Upper lobe of left lung (tissue), 6 donors: ENCODE measurements at regions not wholly inside any gene's neighbourhood (a gene's known extent, or its start where the extent isn't known, plus 50 kb on each side); places are given as distances from the start of the nearest gene placed in this dataset.

Source experiments
- ATAC-seq, 2 donors: fragments of 200-7000 bp; cut with Tn5 transposase; one replicate each; pipeline ENCODE4 v1.9.1; 2022; ENCODE audit warnings: mild to moderate bottlenecking in 2 of 2, moderate library complexity in 2 of 2; ENCODE audit not compliant: low FRiP score in 2 of 2
- DNase-seq, 2 donors: peaks; one replicate each; pipeline ENCODE4 v3.0.0-alpha.2; 2019 to 2020
- H3K27ac ChIP-seq, 4 donors: fragments of 200-600 bp; sonication (generic); one replicate each; pipeline ENCODE4 v1.5.1; 2016 to 2019
- H3K27me3 ChIP-seq, 4 donors: fragments of 200-600 bp; sonication (generic); one replicate each; pipeline ENCODE4 v1.5.1; 2017 to 2019
- H3K36me3 ChIP-seq, 4 donors: fragments of 200-600 bp; sonication (generic); one replicate each; pipeline ENCODE4 v1.5.1; 2016 to 2019
- H3K4me1 ChIP-seq, 4 donors: fragments of 200-600 bp; sonication (generic); one replicate each; pipeline ENCODE4 v1.5.1; 2018 to 2019
- H3K4me3 ChIP-seq, 4 donors: fragments of 200-600 bp; sonication (generic); one replicate each; pipeline ENCODE4 v1.5.1; 2017 to 2019; ENCODE audit warnings: mild to moderate bottlenecking in 2 of 4, moderate library complexity in 1 of 4
- H3K9me3 ChIP-seq, 4 donors: fragments of 200-600 bp; sonication (generic); one replicate each; pipeline ENCODE4 v1.5.1; 2018 to 2019
- CTCF ChIP-seq, 6 experiments: fragments of 450-650 bp in 4 of 6; fragments of 200-600 bp in 2 of 6; sonication (generic) in 2 of 6; IDR thresholded peaks; one replicate each; pipeline ENCODE4 v1.5.1; 2016 to 2019; ENCODE audit warnings: antibody characterized with exemption in 6 of 6
- EP300 ChIP-seq, 4 donors: sonication (generic); formaldehyde crosslinking; IDR thresholded peaks; one replicate each; pipeline ENCODE4 v1.5.1; 2017; ENCODE audit warnings: antibody characterized with exemption in 4 of 4, control low read depth in 2 of 4
- POLR2A ChIP-seq, 4 donors: fragments of 450-650 bp; IDR thresholded peaks; one replicate each; pipeline ENCODE4 v1.5.1; 2016 to 2017; ENCODE audit warnings: antibody characterized with exemption in 4 of 4, mild to moderate bottlenecking in 2 of 4
- POLR2AphosphoS5 ChIP-seq, 2 donors: sonication (generic); formaldehyde crosslinking; IDR thresholded peaks; one replicate each; pipeline ENCODE4 v1.5.1; 2017; ENCODE audit warnings: antibody characterized with exemption in 2 of 2
- WGBS, 2 donors: methylation state at CpG; one replicate each; pipeline ENCODE4 v1.1.5; 2017 to 2018; 5-methylcytosine and 5-hydroxymethylcytosine counted together
- donor health status: DM: no; HTN: no; CAD: no; lungs with moderate emphysema.
- donor health status: DM: no; HTN: yes; CAD: no; lungs with severe emphysema.

- no peaks in the 10 kb centered on the region for H3K4me1 ChIP-seq
- no peaks in the 10 kb centered on the region for H3K9me3 ChIP-seq
- no peak for DNase-seq
- ATAC-seq = no peak
- no peaks in the 10 kb centered on the region for H3K27me3 ChIP-seq
- TF ChIP-seq CTCF (IDR thresholded peaks at IDR 0.05) (no peak), POLR2A (IDR thresholded peaks at IDR 0.05) (no peak), POLR2AphosphoS5 (IDR thresholded peaks at IDR 0.05) (no peak), EP300 (IDR thresholded peaks at IDR 0.05) (no peak)
- H3K36me3 ChIP-seq = no peaks in the 10 kb centered on the region
- no peak overlapping the region for H3K4me3 ChIP-seq
- WGBS, 2 donors = 89 to 91% methylated on average over 4 of the region's 4 CpGs
- H3K27ac ChIP-seq = no peak overlapping the region
These were observed 96.0 kb upstream of the TSPAN2 start for GRCh38 chr1:115185336-115185735.

GRCh38 chr1:115184951-115185331 lies 95.6 kb upstream of the TSPAN2 start:
- H3K9me3 ChIP-seq = no peaks in the 10 kb centered on the region
- no peaks in the 10 kb centered on the region for H3K4me1 ChIP-seq
- 94 to 95% methylated on average over 5 of the region's 5 CpGs for WGBS, 2 donors
- H3K36me3 ChIP-seq = no peaks in the 10 kb centered on the region
- H3K27me3 ChIP-seq = no peaks in the 10 kb centered on the region
- no peak overlapping the region for H3K4me3 ChIP-seq
- no peak for TF ChIP-seq EP300 (IDR thresholded peaks at IDR 0.05)
- no peak for TF ChIP-seq CTCF (IDR thresholded peaks at IDR 0.05)
- TF ChIP-seq POLR2AphosphoS5 (IDR thresholded peaks at IDR 0.05) = no peak
- TF ChIP-seq POLR2A (IDR thresholded peaks at IDR 0.05) = no peak
- no peak overlapping the region for H3K27ac ChIP-seq
- ATAC-seq (peak in 1 of 2 donors; percentile 61), DNase-seq (no peak)

GRCh38 chr1:115184260-115184950 lies 95.1 kb upstream of the TSPAN2 start:
- TF ChIP-seq EP300 (IDR thresholded peaks at IDR 0.05) (no peak), CTCF (IDR thresholded peaks at IDR 0.05) (no peak), POLR2A (IDR thresholded peaks at IDR 0.05) (no peak), POLR2AphosphoS5 (IDR thresholded peaks at IDR 0.05) (no peak)
- peak in 1 of 2 donors; percentile 9 for ATAC-seq
- H3K27ac ChIP-seq = no peak overlapping the region

GRCh38 chr1:115183721-115184259 lies 94.5 kb upstream of the TSPAN2 start:
- Histone ChIP-seq H3K4me1 (no peaks in the 10 kb centered on the region), H3K27ac (no peak overlapping the region), H3K36me3 (no peaks in the 10 kb centered on the region), H3K27me3 (no peaks in the 10 kb centered on the region), H3K9me3 (no peaks in the 10 kb centered on the region), H3K4me3 (no peak overlapping the region)
- DNase-seq = no peak
- peak in 1 of 2 donors; percentile 26 for ATAC-seq
- no peak for TF ChIP-seq POLR2A (IDR thresholded peaks at IDR 0.05)
- no peak for TF ChIP-seq EP300 (IDR thresholded peaks at IDR 0.05)
- no peak for TF ChIP-seq CTCF (IDR thresholded peaks at IDR 0.05)
- TF ChIP-seq POLR2AphosphoS5 (IDR thresholded peaks at IDR 0.05) = no peak
- WGBS, 2 donors = 46 to 55% methylated on average over 8 of the region's 8 CpGs

More at GRCh38 chr1:115184260-115184950, 95.1 kb upstream of the TSPAN2 start:
- H3K27me3 ChIP-seq = no peaks in the 10 kb centered on the region
- no peak overlapping the region for H3K4me3 ChIP-seq
- H3K36me3 ChIP-seq = no peaks in the 10 kb centered on the region
- H3K9me3 ChIP-seq = no peaks in the 10 kb centered on the region
- 66 to 68% methylated on average over 5 of the region's 5 CpGs for WGBS, 2 donors
- DNase-seq = no peak
- no peaks in the 10 kb centered on the region for H3K4me1 ChIP-seq

- no peak for DNase-seq
These were observed 93.9 kb upstream of the TSPAN2 start for GRCh38 chr1:115183158-115183557.

More at GRCh38 chr1:115183158-115183557, 93.9 kb upstream of the TSPAN2 start:
- Histone ChIP-seq H3K4me1 (no peaks in the 10 kb centered on the region), H3K36me3 (no peaks in the 10 kb centered on the region), H3K4me3 (no peak overlapping the region), H3K9me3 (no peaks in the 10 kb centered on the region), H3K27me3 (no peaks in the 10 kb centered on the region), H3K27ac (no peak overlapping the region)
- 89% methylated on average over 6 of the region's 6 CpGs for WGBS, 2 donors
- no peak for TF ChIP-seq POLR2AphosphoS5 (IDR thresholded peaks at IDR 0.05)
- no peak for TF ChIP-seq CTCF (IDR thresholded peaks at IDR 0.05)
- TF ChIP-seq POLR2A (IDR thresholded peaks at IDR 0.05) = no peak
- no peak for TF ChIP-seq EP300 (IDR thresholded peaks at IDR 0.05)
- ATAC-seq = no peak
